HCT116 (cell line): ENCODE measurements at regions not wholly inside any gene's neighbourhood (a gene's known extent, or its start where the extent isn't known, plus 50 kb on each side); places are given as distances from the start of the nearest gene placed in this dataset.

Experiments used
- ATAC-seq: fragments of 200-7000 bp; cut with Tn5 transposase; 2 replicates; pipeline ENCODE4 v1.9.1; 2020; ENCODE audit warnings: mild to moderate bottlenecking, moderate library complexity
- BruUV-seq: library from RNA; stranded (reverse); fragments of 400-500 nt; replicated peaks from 2 replicates; lab custom pipeline; 2021; lab: Mats Ljungman, UMichigan
- CTCF ChIA-PET: fragments of 300-600 bp; sonication (Branson Sonifier 250); formaldehyde crosslinking; loops from one replicate; lab custom pipeline; 2021; ENCODE audit warnings: antibody characterized with exemption; lab: Charles Lee
- POLR2A ChIA-PET: fragments of 300-600, 350-600 bp; sonication (Branson Sonifier 250); formaldehyde crosslinking; loops from one replicate; lab custom pipeline; 2021; ENCODE audit warnings: antibody characterized with exemption; lab: Charles Lee
- RAD21 ChIA-PET, 2 experiments: fragments of 300-600 bp; sonication (Branson Sonifier 250); formaldehyde crosslinking; loops; one replicate each; lab custom pipeline; 2023; ENCODE audit warnings: low total read pairs in 2 of 2; ENCODE audit not compliant: uncharacterized antibody in 2 of 2, unreplicated experiment in 2 of 2, low non-redundant PET in 1 of 2; lab: Charles Lee
- DNase-seq: peaks from one replicate; pipeline ENCODE4 v3.0.0-alpha.2; 2010; ENCODE audit warnings: low read depth, low spot score
- H2AFZ ChIP-seq: fragments of 200-600 bp; shearing (Covaris generic), sonication (generic); 2 replicates; pipeline ENCODE4 v1.6.1; 2017; ENCODE audit warnings: low read depth, mixed run types, mixed read lengths, antibody characterized with exemption, low read length; ENCODE audit not compliant: poor library complexity, severe bottlenecking
- H3K27ac ChIP-seq: 2 replicates; pipeline ENCODE4 v1.5.1; 2012; ENCODE audit warnings: low read depth, low read length
- H3K27me3 ChIP-seq: fragments of 200-600 bp; sonication (generic); 2 replicates; pipeline ENCODE4 v1.6.1; 2016; ENCODE audit warnings: mixed run types, low read length, mixed read lengths; ENCODE audit not compliant: insufficient read depth
- H3K36me3 ChIP-seq, 2 experiments: fragments of 200-500 bp in 1 of 2; fragments of 200-600 bp in 1 of 2; sonication (Bioruptor generic) in 1 of 2; sonication (generic) in 1 of 2; 2 replicates each; pipeline versions ENCODE4 v1.5.1 to v1.6.1; 2014 to 2016; ENCODE audit warnings: low read length in 2 of 2, inconsistent platforms in 1 of 2, mixed read lengths in 1 of 2, mixed run types in 1 of 2; ENCODE audit not compliant: insufficient read depth in 2 of 2, control insufficient read depth in 1 of 2
- H3K4me1 ChIP-seq, 2 experiments: fragments of 200-600 bp in 1 of 2; sonication (generic) in 1 of 2; 2 replicates each; pipeline versions ENCODE4 v1.5.1 to v1.6.1; 2012 to 2017; ENCODE audit warnings: low read length in 2 of 2, inconsistent platforms in 1 of 2, mild to moderate bottlenecking in 1 of 2, mixed read lengths in 1 of 2, mixed run types in 1 of 2, moderate library complexity in 1 of 2; ENCODE audit not compliant: insufficient read depth in 2 of 2, control insufficient read depth in 1 of 2
- H3K4me2 ChIP-seq: fragments of 200-600 bp; sonication (generic); 2 replicates; pipeline ENCODE4 v1.6.1; 2017; ENCODE audit warnings: mixed run types, low read length, mixed read lengths
- H3K4me3 ChIP-seq, 2 experiments: fragments of 200-600 bp in 1 of 2; sonication (generic) in 1 of 2; replicated peaks in 1 of 2; 2 replicates each; pipeline ENCODE4 v1.5.1; 2011 to 2016; ENCODE audit warnings: low read length in 2 of 2, control low read depth in 1 of 2, low read depth in 1 of 2, mild to moderate bottlenecking in 1 of 2, mixed read lengths in 1 of 2, mixed run types in 1 of 2
- H3K79me2 ChIP-seq: fragments of 200-600 bp; sonication (generic); 2 replicates; pipeline ENCODE4 v1.6.1; 2017; ENCODE audit warnings: mild to moderate bottlenecking, mixed run types, low read length, moderate library complexity, mixed read lengths; ENCODE audit not compliant: insufficient read depth
- H3K9ac ChIP-seq: fragments of 200-600 bp; sonication (generic); 2 replicates; pipeline ENCODE4 v1.6.1; 2016; ENCODE audit warnings: low read length, mixed read lengths
- H3K9me2 ChIP-seq: fragments of 200-600 bp; sonication (generic), shearing (Covaris generic); 2 replicates; pipeline ENCODE4 v1.6.1; 2017; ENCODE audit warnings: mixed run types, mild to moderate bottlenecking, moderate library complexity; ENCODE audit not compliant: insufficient read depth
- H3K9me3 ChIP-seq, 2 experiments: fragments of 200-500 bp in 1 of 2; fragments of 200-600 bp in 1 of 2; sonication (Bioruptor generic) in 1 of 2; sonication (generic) in 1 of 2; 2 replicates each; pipeline ENCODE4 v1.6.1; 2014 to 2017; ENCODE audit warnings: low read length in 2 of 2, mixed read lengths in 2 of 2, inconsistent platforms in 1 of 2, low read depth in 1 of 2, mild to moderate bottlenecking in 1 of 2, mixed run types in 1 of 2, moderate library complexity in 1 of 2; ENCODE audit not compliant: control insufficient read depth in 1 of 2, insufficient read depth in 1 of 2
- H4K20me1 ChIP-seq: fragments of 200-600 bp; sonication (generic), shearing (Covaris generic); 2 replicates; pipeline ENCODE4 v1.6.1; 2017; ENCODE audit warnings: mixed run types, mild to moderate bottlenecking, moderate library complexity; ENCODE audit not compliant: insufficient read depth
- CEBPB ChIP-seq: IDR thresholded peaks from 2 replicates; pipeline ENCODE4 v1.6.1; 2012; ENCODE audit warnings: low read depth
- FOSL1 ChIP-seq: IDR thresholded peaks from 2 replicates; pipeline ENCODE4 v1.6.1; 2012; ENCODE audit warnings: low read depth
- JUND ChIP-seq: IDR thresholded peaks from 2 replicates; pipeline ENCODE4 v1.6.1; 2012
- POLR2A ChIP-seq: IDR thresholded peaks from 2 replicates; pipeline ENCODE4 v1.7.0; 2011; ENCODE audit warnings: borderline replicate concordance; ENCODE audit not compliant: insufficient read depth, insufficient read length; ENCODE audit errors: extremely low read depth
- POLR2AphosphoS5 ChIP-seq: IDR thresholded peaks from 2 replicates; pipeline ENCODE4 v1.6.1; 2011; ENCODE audit warnings: mild to moderate bottlenecking, low read depth, low read length, moderate library complexity
- RAD21 ChIP-seq: IDR thresholded peaks from 2 replicates; pipeline ENCODE4 v1.6.1; 2012; ENCODE audit warnings: low read depth, mild to moderate bottlenecking
- SIN3A ChIP-seq: IDR thresholded peaks from 2 replicates; pipeline ENCODE4 v1.6.1; 2012; ENCODE audit warnings: low read depth
- SRF ChIP-seq: IDR thresholded peaks from 2 replicates; pipeline ENCODE4 v1.6.1; 2012; ENCODE audit warnings: low read depth
- TCF7L2 ChIP-seq: IDR thresholded peaks from 2 replicates; pipeline ENCODE4 v1.7.0; 2011; ENCODE audit warnings: borderline replicate concordance, inconsistent platforms; ENCODE audit not compliant: insufficient read depth, insufficient read length; ENCODE audit errors: extremely low read depth
- YY1 ChIP-seq: IDR thresholded peaks from 2 replicates; pipeline ENCODE4 v1.6.1; 2011; ENCODE audit warnings: low read length, low read depth, moderate library complexity, mild to moderate bottlenecking; ENCODE audit not compliant: insufficient replicate concordance; ENCODE audit errors: extremely low read depth
- intact Hi-C: fragments of 100-400 bp; cut with micrococcal nuclease; formaldehyde crosslinking; loops from 2 replicates; pipeline ENCODE4 v1.10.0; 2022
- TF ChIP-seq, protein P1 (sequence below): IDR thresholded peaks from 2 replicates; pipeline ENCODE4 v1.6.1; 2011; ENCODE audit warnings: mild to moderate bottlenecking, low read length, moderate library complexity; ENCODE audit not compliant: insufficient replicate concordance; ENCODE audit errors: extremely low read depth
- TF ChIP-seq, protein P2 (sequence below): IDR thresholded peaks from 2 replicates; pipeline ENCODE4 v1.6.1; 2012
- TF ChIP-seq, protein P3 (sequence below), 3 experiments: fragments of 200-600 bp in 1 of 3; sonication (generic) in 1 of 3; IDR thresholded peaks in 2 of 3; conservative IDR thresholded peaks in 1 of 3; 2 replicates each; pipeline ENCODE4 v1.5.1; 2012 to 2017; ENCODE audit warnings: low read depth in 2 of 3, low read length in 2 of 3, antibody characterized with exemption in 1 of 3, borderline replicate concordance in 1 of 3, control low read depth in 1 of 3, mild to moderate bottlenecking in 1 of 3, mixed read lengths in 1 of 3, mixed run types in 1 of 3, moderate library complexity in 1 of 3; ENCODE audit not compliant: insufficient read depth in 1 of 3

DNA sequence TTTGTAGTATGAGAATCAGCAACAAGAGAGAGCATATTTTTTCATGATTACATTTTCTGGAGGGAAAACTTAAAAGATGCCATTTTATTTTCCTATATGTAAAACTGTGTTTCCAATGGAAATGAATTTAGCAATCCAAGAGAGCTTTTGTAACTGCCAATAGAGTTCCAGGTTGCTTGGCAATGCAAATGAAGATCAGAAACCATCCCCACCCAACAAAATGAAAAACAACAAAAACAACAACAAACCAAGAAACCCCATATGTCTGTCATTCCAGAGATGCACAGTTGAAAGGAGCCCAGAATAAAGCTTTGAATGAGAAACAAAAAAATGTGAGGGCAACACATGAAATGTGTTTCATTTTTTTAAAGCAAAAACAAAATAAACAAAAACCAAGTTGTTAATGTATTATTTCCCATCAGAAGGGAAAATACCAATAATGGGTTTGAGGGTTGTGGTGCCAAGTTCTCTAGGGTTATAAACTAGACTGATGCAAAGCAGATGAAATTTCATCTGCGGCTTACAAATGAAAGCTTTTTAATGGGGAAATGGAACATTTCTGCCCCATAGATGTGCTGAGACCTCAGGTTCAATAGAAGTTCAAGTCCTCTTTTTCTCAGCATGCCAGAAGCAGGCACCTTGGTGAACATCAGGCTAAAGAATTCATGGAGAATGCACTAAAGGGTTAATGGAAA, 121.5 kb upstream of the MCHR2 start:
- Histone ChIP-seq H3K9ac (no peak overlapping the region), H3K4me2 (no peak overlapping the region), H3K79me2 (no peaks in the 10 kb centered on the region), H3K27me3 (no peaks in the 10 kb centered on the region), H3K9me2 (no peaks in the 10 kb centered on the region), H3K4me1 (no peaks in the 10 kb centered on the region), H3K9me3 (no peaks in the 10 kb centered on the region), H4K20me1 (no peaks in the 10 kb centered on the region), H3K4me3 (no peak overlapping the region), H3K27ac (no peak overlapping the region), H2AFZ (no peak overlapping the region), H3K36me3 (no peaks in the 10 kb centered on the region)
- ChIA-PET RAD21 (no interaction called here), CTCF (interaction anchor here (1.1 to 2.4 kb wide), 8 partner anchors 8 to 544 kb away, joined by 3 to 15 read pairs (median 10); no protein-coding TSS in a partner anchor), POLR2A (no interaction called here)
- no peak for ATAC-seq
- BruUV-seq, result no TSS peak
- TF ChIP-seq, protein P1, sequence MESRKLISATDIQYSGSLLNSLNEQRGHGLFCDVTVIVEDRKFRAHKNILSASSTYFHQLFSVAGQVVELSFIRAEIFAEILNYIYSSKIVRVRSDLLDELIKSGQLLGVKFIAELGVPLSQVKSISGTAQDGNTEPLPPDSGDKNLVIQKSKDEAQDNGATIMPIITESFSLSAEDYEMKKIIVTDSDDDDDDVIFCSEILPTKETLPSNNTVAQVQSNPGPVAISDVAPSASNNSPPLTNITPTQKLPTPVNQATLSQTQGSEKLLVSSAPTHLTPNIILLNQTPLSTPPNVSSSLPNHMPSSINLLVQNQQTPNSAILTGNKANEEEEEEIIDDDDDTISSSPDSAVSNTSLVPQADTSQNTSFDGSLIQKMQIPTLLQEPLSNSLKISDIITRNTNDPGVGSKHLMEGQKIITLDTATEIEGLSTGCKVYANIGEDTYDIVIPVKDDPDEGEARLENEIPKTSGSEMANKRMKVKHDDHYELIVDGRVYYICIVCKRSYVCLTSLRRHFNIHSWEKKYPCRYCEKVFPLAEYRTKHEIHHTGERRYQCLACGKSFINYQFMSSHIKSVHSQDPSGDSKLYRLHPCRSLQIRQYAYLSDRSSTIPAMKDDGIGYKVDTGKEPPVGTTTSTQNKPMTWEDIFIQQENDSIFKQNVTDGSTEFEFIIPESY, result no peak
- TF ChIP-seq POLR2A, result no peak
- no peak for TF ChIP-seq TCF7L2
- TF ChIP-seq FOSL1, result no peak
- no peak for TF ChIP-seq YY1
- TF ChIP-seq SRF, result no peak
- TF ChIP-seq, protein P2, sequence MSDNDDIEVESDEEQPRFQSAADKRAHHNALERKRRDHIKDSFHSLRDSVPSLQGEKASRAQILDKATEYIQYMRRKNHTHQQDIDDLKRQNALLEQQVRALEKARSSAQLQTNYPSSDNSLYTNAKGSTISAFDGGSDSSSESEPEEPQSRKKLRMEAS, result no peak
- TF ChIP-seq SIN3A, result no peak
- TF ChIP-seq RAD21, result no peak
- TF ChIP-seq CEBPB, result no peak
- TF ChIP-seq JUND, result no peak
- TF ChIP-seq POLR2AphosphoS5, result no peak
- TF ChIP-seq, protein P3, sequence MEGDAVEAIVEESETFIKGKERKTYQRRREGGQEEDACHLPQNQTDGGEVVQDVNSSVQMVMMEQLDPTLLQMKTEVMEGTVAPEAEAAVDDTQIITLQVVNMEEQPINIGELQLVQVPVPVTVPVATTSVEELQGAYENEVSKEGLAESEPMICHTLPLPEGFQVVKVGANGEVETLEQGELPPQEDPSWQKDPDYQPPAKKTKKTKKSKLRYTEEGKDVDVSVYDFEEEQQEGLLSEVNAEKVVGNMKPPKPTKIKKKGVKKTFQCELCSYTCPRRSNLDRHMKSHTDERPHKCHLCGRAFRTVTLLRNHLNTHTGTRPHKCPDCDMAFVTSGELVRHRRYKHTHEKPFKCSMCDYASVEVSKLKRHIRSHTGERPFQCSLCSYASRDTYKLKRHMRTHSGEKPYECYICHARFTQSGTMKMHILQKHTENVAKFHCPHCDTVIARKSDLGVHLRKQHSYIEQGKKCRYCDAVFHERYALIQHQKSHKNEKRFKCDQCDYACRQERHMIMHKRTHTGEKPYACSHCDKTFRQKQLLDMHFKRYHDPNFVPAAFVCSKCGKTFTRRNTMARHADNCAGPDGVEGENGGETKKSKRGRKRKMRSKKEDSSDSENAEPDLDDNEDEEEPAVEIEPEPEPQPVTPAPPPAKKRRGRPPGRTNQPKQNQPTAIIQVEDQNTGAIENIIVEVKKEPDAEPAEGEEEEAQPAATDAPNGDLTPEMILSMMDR (IDR thresholded peaks at IDR 0.05 in 2 of 3, conservative IDR thresholded peaks at IDR 0.05 in 1 of 3; ENCODE audit: borderline replicate concordance in 1 of 3, insufficient read depth in 1 of 3, low read depth in 2 of 3, low read length in 2 of 3), result no peak
- intact Hi-C loops, result loop anchor here (1.0 kb wide), 3 partner anchors 364 to 542 kb away; no protein-coding TSS in a partner anchor
- no peak for DNase-seq
